C4-2B (cell line): ENCODE measurements at regions not wholly inside any gene's neighbourhood (a gene's known extent, or its start where the extent isn't known, plus 50 kb on each side); places are given as distances from the start of the nearest gene placed in this dataset.

Experiments
- CTCF ChIP-seq: fragments of 450-650 bp; conservative IDR thresholded peaks from 2 replicates; pipeline ENCODE4 v1.5.1; 2017; ENCODE audit warnings: mild to moderate bottlenecking
- ZFX ChIP-seq: fragments of 450-650 bp; IDR thresholded peaks from 2 replicates; pipeline ENCODE4 v1.6.1; 2017

- TF ChIP-seq CTCF (no peak), ZFX (no peak)
These were observed 96.6 kb upstream of the FREM2 start for GRCh38 chr13:38590230-38590629.
